ENCODE measurements at regions not wholly inside any gene's neighbourhood (a gene's known extent, or its start where the extent isn't known, plus 50 kb on each side); places are given as distances from the start of the nearest gene placed in this dataset.

DNA sequence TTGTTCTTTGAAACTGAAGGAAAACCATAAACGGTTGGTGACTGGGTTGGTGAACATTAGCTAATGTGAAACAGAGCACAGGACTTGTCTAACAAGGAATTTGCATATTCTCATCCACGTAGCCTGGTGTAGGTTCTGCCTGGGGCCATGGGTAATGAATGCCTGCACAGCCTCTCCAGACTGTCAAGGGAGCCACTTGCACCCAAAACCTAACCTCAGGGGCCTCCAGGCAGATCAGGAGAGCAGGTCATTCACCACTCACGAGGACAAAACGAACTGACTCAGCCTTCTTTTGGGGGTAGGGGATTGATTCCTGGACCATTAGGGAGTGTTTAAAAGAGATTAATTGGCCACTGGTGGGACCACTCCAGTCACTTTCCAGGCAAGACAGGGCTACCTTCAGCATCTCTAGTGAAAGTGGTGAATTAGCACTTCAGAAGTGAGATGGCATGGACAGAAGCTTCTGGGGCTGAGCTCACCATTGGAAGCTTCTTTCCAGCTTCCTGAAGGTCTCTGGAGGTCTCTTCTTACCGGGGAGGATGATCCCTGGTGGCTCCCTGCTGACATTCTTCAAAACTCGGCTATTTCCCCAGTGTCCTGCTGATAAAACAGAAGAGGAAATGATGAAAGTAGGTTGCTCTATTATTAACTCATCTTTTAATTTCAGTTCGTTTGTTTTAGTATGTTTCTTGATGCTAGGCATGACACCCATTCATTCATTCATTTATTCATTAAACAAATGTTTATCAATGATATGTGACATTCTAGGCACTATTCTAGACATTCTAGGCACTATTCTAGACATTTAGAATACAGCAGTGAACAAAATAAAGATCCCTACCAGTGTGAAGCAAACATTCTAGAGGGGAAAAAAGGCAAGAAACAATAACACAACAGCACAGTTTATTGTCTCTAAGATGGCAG lies 104.5 kb upstream of the LNX1 start:
- TF ChIP-seq CTCF (IDR thresholded peaks at IDR 0.05; ENCODE audit: low read depth, low read length, missing control alignments), result no peak
- DNase-seq (ENCODE audit: low read depth), result no peak
- no peak overlapping the region for H3K4me3 ChIP-seq (ENCODE audit: low read depth, low read length)

DNA sequence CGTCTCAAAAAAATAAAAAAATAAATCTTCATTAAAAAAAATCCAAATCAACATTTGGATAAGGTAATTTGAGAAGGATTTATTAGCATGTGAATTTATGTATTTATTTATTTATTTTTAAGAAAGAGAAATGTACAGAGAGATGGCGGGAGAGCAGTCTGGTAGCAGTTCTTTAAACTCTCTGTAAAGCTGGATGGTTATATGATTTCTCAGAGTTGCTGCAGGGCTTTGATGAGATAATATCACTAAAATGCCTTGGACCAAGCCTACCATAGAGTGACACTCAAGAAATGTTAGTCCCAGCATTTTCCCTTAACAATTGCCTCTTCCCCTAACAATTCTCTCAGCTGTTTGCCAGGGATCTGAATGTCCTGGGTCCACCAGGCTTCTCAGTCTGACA lies 103.4 kb upstream of the LNX1 start:
- no peak overlapping the region for H3K4me3 ChIP-seq (ENCODE audit: low read depth, low read length)
- DNase-seq (ENCODE audit: low read depth), result no peak
- TF ChIP-seq CTCF (IDR thresholded peaks at IDR 0.05; ENCODE audit: low read depth, low read length, missing control alignments), result no peak

GRCh38 chr4:53693909-53694308 lies 102.6 kb upstream of the LNX1 start:
- H3K4me3 ChIP-seq (ENCODE audit: low read depth, low read length), result no peak overlapping the region
- no peak for DNase-seq (ENCODE audit: low read depth)
- no peak for TF ChIP-seq CTCF (IDR thresholded peaks at IDR 0.05; ENCODE audit: low read depth, low read length, missing control alignments)

DNA sequence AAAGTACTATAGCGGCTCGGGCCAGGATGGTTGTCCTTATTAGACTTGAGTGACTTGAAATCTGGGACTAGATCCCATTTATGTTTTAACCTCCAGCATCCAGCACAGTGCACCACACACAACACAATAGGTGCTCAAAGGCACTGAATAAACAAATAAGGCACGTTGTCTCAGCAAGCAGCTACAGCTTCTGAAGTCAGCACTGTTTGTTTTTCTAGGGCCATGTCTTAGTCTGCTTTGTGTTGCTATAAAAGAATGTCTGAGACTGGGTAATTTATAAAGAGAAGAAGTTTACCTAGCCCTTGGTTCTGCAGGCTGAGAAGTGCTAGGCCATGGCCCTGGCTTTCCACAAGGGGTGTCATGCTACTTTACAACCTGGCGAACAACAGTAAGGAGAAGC lies 102.1 kb upstream of the LNX1 start:
- no peak overlapping the region for H3K4me3 ChIP-seq (ENCODE audit: low read depth, low read length)
- no peak for TF ChIP-seq CTCF (IDR thresholded peaks at IDR 0.05; ENCODE audit: low read depth, low read length, missing control alignments)
- no peak for DNase-seq (ENCODE audit: low read depth)

DNA sequence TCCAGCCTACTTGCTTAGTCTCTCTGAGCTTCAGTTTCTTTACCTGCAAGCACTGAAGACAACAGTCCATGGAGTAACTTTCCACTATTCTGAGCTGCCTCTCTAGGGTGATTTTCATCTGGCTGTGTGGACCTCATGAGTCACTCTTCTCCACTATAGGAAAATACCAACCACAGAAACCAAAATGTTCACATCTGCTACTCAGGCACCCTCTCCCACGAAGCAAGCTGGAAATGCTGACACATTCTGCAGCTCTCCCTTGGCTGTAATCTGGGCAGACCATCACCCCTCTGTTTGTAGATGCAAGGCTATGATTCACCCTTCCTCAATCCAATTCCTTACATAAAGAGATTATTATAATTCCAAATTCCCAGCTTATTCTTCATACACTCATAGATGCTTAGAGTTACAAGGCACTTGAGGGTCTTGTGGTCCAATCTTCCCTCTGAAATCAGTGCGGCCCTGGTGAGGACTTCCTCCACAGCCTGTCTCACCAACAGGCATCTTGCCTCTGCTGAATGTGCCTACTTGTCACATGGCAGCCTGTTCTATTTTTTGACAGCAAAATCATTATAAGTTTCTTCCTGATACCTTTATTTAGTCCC lies 97.0 kb upstream of the LNX1 start:
- H3K4me3 ChIP-seq (ENCODE audit: low read depth, low read length), result no peak overlapping the region
- TF ChIP-seq CTCF (IDR thresholded peaks at IDR 0.05; ENCODE audit: low read depth, low read length, missing control alignments), result no peak
- no peak for DNase-seq (ENCODE audit: low read depth)

- no peak for TF ChIP-seq CTCF (IDR thresholded peaks at IDR 0.05; ENCODE audit: low read depth, low read length, missing control alignments)
- DNase-seq (ENCODE audit: low read depth), result no peak
- H3K4me3 ChIP-seq (ENCODE audit: low read depth, low read length), result no peak overlapping the region
Observed at GRCh38 chr4:53686521-53686920, 95.2 kb upstream of the LNX1 start.
